ENCODE measurements at regions not wholly inside any gene's neighbourhood (a gene's known extent, or its start where the extent isn't known, plus 50 kb on each side); places are given as distances from the start of the nearest gene placed in this dataset.

- H3K4me1 ChIP-seq = no peaks in the 10 kb centered on the region
- no peak for TF ChIP-seq CTCF (IDR thresholded peaks at IDR 0.05)
- intact Hi-C loops (cut with DNase I) = no loop called here
These were observed 178.5 kb upstream of the RPL38 start for GRCh38 chr17:74024871-74025531.

DNA sequence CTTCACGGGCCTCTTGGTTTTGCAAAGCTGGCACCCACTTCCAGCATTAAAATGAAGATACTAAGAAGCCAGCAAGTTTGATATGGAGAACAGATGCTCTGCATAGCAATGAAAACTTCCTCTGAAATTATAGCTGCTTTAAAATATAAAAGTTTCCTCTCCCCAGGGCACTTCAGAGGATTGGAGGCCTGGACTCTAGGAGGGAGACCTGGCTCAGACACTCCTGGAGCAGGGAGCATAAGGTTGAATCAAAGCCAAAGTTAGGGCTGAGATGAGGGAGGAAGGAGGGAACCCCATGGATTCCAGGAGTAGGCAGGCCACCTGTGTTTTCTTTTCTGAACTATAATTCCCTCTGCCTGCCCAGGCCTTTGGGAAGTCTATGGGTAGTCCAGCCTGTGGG lies 176.0 kb upstream of the RPL38 start:
- ATAC-seq (no peak), DNase-seq (no peak)
- no peak for TF ChIP-seq CTCF (IDR thresholded peaks at IDR 0.05)
- no peak overlapping the region for H3K27ac ChIP-seq
- no peaks in the 10 kb centered on the region for H3K36me3 ChIP-seq (ENCODE audit: insufficient read depth in 1 of 2, low read depth in 1 of 2)
- WGBS, 3 donors = 17 to 36% (median 25%) methylated on average over 1 of the region's 1 CpG
- H3K4me3 ChIP-seq = no peak overlapping the region
- H3K4me1 ChIP-seq = no peaks in the 10 kb centered on the region
- intact Hi-C loops (cut with DNase I) = no loop called here
- no peaks in the 10 kb centered on the region for H3K9me3 ChIP-seq
- peaks cover 0 to 20% (median 1%) of the 10 kb centered on the region in 3 donors for H3K27me3 ChIP-seq (ENCODE audit: insufficient read depth in 3 of 3, low read length in 2 of 3)

More at GRCh38 chr17:74024871-74025531, 178.5 kb upstream of the RPL38 start:
- ATAC-seq (no peak), DNase-seq (peak in 1 of 2 donors; percentile 15)
- Histone ChIP-seq H3K36me3 (ENCODE audit: insufficient read depth in 1 of 2, low read depth in 1 of 2) (no peaks in the 10 kb centered on the region), H3K27me3 (ENCODE audit: insufficient read depth in 3 of 3, low read length in 2 of 3) (peaks cover 0 to 19% (median 1%) of the 10 kb centered on the region in 3 donors), H3K27ac (no peak overlapping the region), H3K4me3 (no peak overlapping the region), H3K9me3 (no peaks in the 10 kb centered on the region)
- WGBS, 3 donors = 35 to 41% (median 40%) methylated on average over 10 of the region's 10 CpGs

DNA sequence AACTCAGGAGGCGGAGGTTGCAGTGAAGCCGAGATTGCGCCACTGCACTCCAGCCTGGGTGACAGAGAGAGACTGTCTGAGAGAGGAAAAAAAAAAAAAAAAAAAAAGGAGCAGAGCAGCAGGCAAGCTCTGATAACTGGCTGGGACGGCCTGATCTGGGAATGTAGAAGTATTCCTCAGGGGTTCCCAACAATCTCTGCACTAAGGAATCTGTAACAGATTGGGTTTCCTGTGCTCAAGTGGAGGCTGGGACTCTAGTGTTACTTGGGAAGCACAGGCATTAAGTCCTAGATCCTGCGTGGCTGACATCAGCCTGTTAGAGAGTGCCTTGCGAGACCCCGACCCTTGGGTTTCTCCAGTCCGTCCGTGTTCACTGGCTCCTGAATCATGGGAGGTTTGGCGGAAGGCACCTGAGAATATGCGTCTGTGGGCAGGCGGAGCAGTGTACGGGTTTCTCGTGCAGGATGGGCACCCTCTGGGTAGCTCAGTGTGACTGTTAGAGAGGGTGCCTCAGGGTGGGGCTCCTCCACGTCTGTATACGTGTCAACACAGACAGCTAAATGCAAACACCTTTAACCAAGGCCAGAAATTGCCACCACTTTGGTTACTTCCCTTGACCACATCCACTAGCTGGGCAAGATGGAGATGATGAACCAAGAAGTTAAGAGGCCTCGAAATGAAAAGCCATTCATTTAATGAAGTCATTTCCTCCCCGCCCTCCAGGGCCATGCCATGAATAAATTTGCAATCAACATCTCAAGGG lies 174.9 kb upstream of the RPL38 start:
- no peak overlapping the region for H3K4me3 ChIP-seq
- no peak for TF ChIP-seq CTCF (IDR thresholded peaks at IDR 0.05)
- 77 to 81% (median 79%) methylated on average over 18 of the region's 18 CpGs for WGBS, 3 donors
- peaks cover 0 to 11% (median 1%) of the 10 kb centered on the region in 3 donors for H3K27me3 ChIP-seq (ENCODE audit: insufficient read depth in 3 of 3, low read length in 2 of 3)
- no peak overlapping the region for H3K27ac ChIP-seq
- no peaks in the 10 kb centered on the region for H3K36me3 ChIP-seq (ENCODE audit: insufficient read depth in 1 of 2, low read depth in 1 of 2)
- intact Hi-C loops (cut with DNase I) = no loop called here
- ATAC-seq (no peak), DNase-seq (peak in 1 of 2 donors; percentile 0)
- no peaks in the 10 kb centered on the region for H3K9me3 ChIP-seq
- no peaks in the 10 kb centered on the region for H3K4me1 ChIP-seq

DNA sequence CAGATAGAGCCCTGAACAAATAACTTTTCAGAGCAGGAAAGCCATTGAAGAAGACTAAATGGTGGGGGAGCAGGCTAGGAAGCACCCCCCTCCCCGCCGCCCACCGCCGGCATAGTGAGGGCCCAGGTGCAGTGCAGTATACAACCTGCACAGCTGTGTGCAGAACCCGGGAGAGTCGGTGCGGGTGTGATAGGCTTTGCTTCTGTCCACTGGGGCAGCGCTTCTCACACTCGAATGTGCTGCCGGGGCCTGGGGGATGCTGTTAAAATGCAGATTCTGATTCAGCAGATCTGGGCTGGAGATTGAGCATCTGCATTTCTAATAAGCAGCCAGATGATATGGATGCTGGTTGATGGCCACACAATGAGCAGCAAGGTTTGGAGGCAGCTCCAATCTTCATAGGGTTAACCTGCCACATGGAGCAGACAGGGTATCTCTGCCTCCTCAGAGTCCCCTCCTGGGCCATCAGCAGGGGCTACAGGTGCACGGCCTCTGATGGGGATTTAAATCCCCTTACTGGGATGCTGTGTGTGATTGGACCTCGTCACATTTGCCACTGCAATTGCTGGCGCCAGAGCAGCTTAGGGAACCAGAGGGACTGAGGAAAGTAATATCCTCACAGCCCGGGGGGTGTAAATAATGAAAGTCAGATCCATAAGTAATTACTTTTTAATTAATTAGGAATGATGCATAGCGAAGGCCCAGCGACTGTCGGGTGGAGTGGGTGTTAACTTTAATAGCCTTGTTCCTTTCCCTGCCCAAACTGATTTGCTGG lies 172.0 kb upstream of the RPL38 start:
- Histone ChIP-seq H3K4me1 (no peaks in the 10 kb centered on the region), H3K9me3 (no peaks in the 10 kb centered on the region), H3K27me3 (ENCODE audit: insufficient read depth in 3 of 3, low read length in 2 of 3) (peaks cover 0 to 11% (median 4%) of the 10 kb centered on the region in 3 donors), H3K27ac (no peak overlapping the region), H3K4me3 (no peak overlapping the region), H3K36me3 (ENCODE audit: insufficient read depth in 1 of 2, low read depth in 1 of 2) (no peaks in the 10 kb centered on the region)
- ATAC-seq (no peak), DNase-seq (no peak)
- no peak for TF ChIP-seq CTCF (IDR thresholded peaks at IDR 0.05)
- intact Hi-C loops (cut with DNase I) = no loop called here
- 65 to 67% (median 67%) methylated on average over 17 of the region's 17 CpGs for WGBS, 3 donors

Measured in psoas muscle (tissue), 7 donors.